HCT116 (cell line): ENCODE measurements at regions not wholly inside any gene's neighbourhood (a gene's known extent, or its start where the extent isn't known, plus 50 kb on each side); places are given as distances from the start of the nearest gene placed in this dataset.

Source experiments
- ATAC-seq: fragments of 200-7000 bp; cut with Tn5 transposase; 2 replicates; pipeline ENCODE4 v1.9.1; 2020; ENCODE audit warnings: mild to moderate bottlenecking, moderate library complexity
- BruUV-seq: library from RNA; stranded (reverse); fragments of 400-500 nt; replicated peaks from 2 replicates; lab custom pipeline; 2021; lab: Mats Ljungman, UMichigan
- CTCF ChIA-PET: fragments of 300-600 bp; sonication (Branson Sonifier 250); formaldehyde crosslinking; loops from one replicate; lab custom pipeline; 2021; ENCODE audit warnings: antibody characterized with exemption; lab: Charles Lee
- POLR2A ChIA-PET: fragments of 300-600, 350-600 bp; sonication (Branson Sonifier 250); formaldehyde crosslinking; loops from one replicate; lab custom pipeline; 2021; ENCODE audit warnings: antibody characterized with exemption; lab: Charles Lee
- RAD21 ChIA-PET, 2 experiments: fragments of 300-600 bp; sonication (Branson Sonifier 250); formaldehyde crosslinking; loops; one replicate each; lab custom pipeline; 2023; ENCODE audit warnings: low total read pairs in 2 of 2; ENCODE audit not compliant: uncharacterized antibody in 2 of 2, unreplicated experiment in 2 of 2, low non-redundant PET in 1 of 2; lab: Charles Lee
- DNase-seq: peaks from one replicate; pipeline ENCODE4 v3.0.0-alpha.2; 2010; ENCODE audit warnings: low read depth, low spot score
- H2AFZ ChIP-seq: fragments of 200-600 bp; shearing (Covaris generic), sonication (generic); 2 replicates; pipeline ENCODE4 v1.6.1; 2017; ENCODE audit warnings: low read depth, mixed run types, mixed read lengths, antibody characterized with exemption, low read length; ENCODE audit not compliant: poor library complexity, severe bottlenecking
- H3K27ac ChIP-seq: 2 replicates; pipeline ENCODE4 v1.5.1; 2012; ENCODE audit warnings: low read depth, low read length
- H3K27me3 ChIP-seq: fragments of 200-600 bp; sonication (generic); 2 replicates; pipeline ENCODE4 v1.6.1; 2016; ENCODE audit warnings: mixed run types, low read length, mixed read lengths; ENCODE audit not compliant: insufficient read depth
- H3K36me3 ChIP-seq, 2 experiments: fragments of 200-500 bp in 1 of 2; fragments of 200-600 bp in 1 of 2; sonication (Bioruptor generic) in 1 of 2; sonication (generic) in 1 of 2; 2 replicates each; pipeline versions ENCODE4 v1.5.1 to v1.6.1; 2014 to 2016; ENCODE audit warnings: low read length in 2 of 2, inconsistent platforms in 1 of 2, mixed read lengths in 1 of 2, mixed run types in 1 of 2; ENCODE audit not compliant: insufficient read depth in 2 of 2, control insufficient read depth in 1 of 2
- H3K4me1 ChIP-seq, 2 experiments: fragments of 200-600 bp in 1 of 2; sonication (generic) in 1 of 2; 2 replicates each; pipeline versions ENCODE4 v1.5.1 to v1.6.1; 2012 to 2017; ENCODE audit warnings: low read length in 2 of 2, inconsistent platforms in 1 of 2, mild to moderate bottlenecking in 1 of 2, mixed read lengths in 1 of 2, mixed run types in 1 of 2, moderate library complexity in 1 of 2; ENCODE audit not compliant: insufficient read depth in 2 of 2, control insufficient read depth in 1 of 2
- H3K4me2 ChIP-seq: fragments of 200-600 bp; sonication (generic); 2 replicates; pipeline ENCODE4 v1.6.1; 2017; ENCODE audit warnings: mixed run types, low read length, mixed read lengths
- H3K4me3 ChIP-seq, 2 experiments: fragments of 200-600 bp in 1 of 2; sonication (generic) in 1 of 2; replicated peaks in 1 of 2; 2 replicates each; pipeline ENCODE4 v1.5.1; 2011 to 2016; ENCODE audit warnings: low read length in 2 of 2, control low read depth in 1 of 2, low read depth in 1 of 2, mild to moderate bottlenecking in 1 of 2, mixed read lengths in 1 of 2, mixed run types in 1 of 2
- H3K79me2 ChIP-seq: fragments of 200-600 bp; sonication (generic); 2 replicates; pipeline ENCODE4 v1.6.1; 2017; ENCODE audit warnings: mild to moderate bottlenecking, mixed run types, low read length, moderate library complexity, mixed read lengths; ENCODE audit not compliant: insufficient read depth
- H3K9ac ChIP-seq: fragments of 200-600 bp; sonication (generic); 2 replicates; pipeline ENCODE4 v1.6.1; 2016; ENCODE audit warnings: low read length, mixed read lengths
- H3K9me2 ChIP-seq: fragments of 200-600 bp; sonication (generic), shearing (Covaris generic); 2 replicates; pipeline ENCODE4 v1.6.1; 2017; ENCODE audit warnings: mixed run types, mild to moderate bottlenecking, moderate library complexity; ENCODE audit not compliant: insufficient read depth
- H3K9me3 ChIP-seq, 2 experiments: fragments of 200-500 bp in 1 of 2; fragments of 200-600 bp in 1 of 2; sonication (Bioruptor generic) in 1 of 2; sonication (generic) in 1 of 2; 2 replicates each; pipeline ENCODE4 v1.6.1; 2014 to 2017; ENCODE audit warnings: low read length in 2 of 2, mixed read lengths in 2 of 2, inconsistent platforms in 1 of 2, low read depth in 1 of 2, mild to moderate bottlenecking in 1 of 2, mixed run types in 1 of 2, moderate library complexity in 1 of 2; ENCODE audit not compliant: control insufficient read depth in 1 of 2, insufficient read depth in 1 of 2
- H4K20me1 ChIP-seq: fragments of 200-600 bp; sonication (generic), shearing (Covaris generic); 2 replicates; pipeline ENCODE4 v1.6.1; 2017; ENCODE audit warnings: mixed run types, mild to moderate bottlenecking, moderate library complexity; ENCODE audit not compliant: insufficient read depth
- CBX3 ChIP-seq: IDR thresholded peaks from 2 replicates; pipeline ENCODE4 v1.6.1; 2012; ENCODE audit warnings: low read depth
- EGR1 ChIP-seq: IDR thresholded peaks from 2 replicates; pipeline ENCODE4 v1.6.1; 2012; ENCODE audit warnings: low read depth
- ELF1 ChIP-seq: IDR thresholded peaks from 2 replicates; pipeline ENCODE4 v1.6.1; 2012; ENCODE audit warnings: low read depth, borderline replicate concordance
- EZH2 ChIP-seq: fragments of 200-600 bp; sonication (generic); IDR thresholded peaks from 2 replicates; pipeline ENCODE4 v1.6.1; 2017; ENCODE audit warnings: antibody characterized with exemption, mixed run types
- FOSL1 ChIP-seq: IDR thresholded peaks from 2 replicates; pipeline ENCODE4 v1.6.1; 2012; ENCODE audit warnings: low read depth
- POLR2A ChIP-seq: IDR thresholded peaks from 2 replicates; pipeline ENCODE4 v1.7.0; 2011; ENCODE audit warnings: borderline replicate concordance; ENCODE audit not compliant: insufficient read depth, insufficient read length; ENCODE audit errors: extremely low read depth
- POLR2AphosphoS5 ChIP-seq: IDR thresholded peaks from 2 replicates; pipeline ENCODE4 v1.6.1; 2011; ENCODE audit warnings: mild to moderate bottlenecking, low read depth, low read length, moderate library complexity
- RAD21 ChIP-seq: IDR thresholded peaks from 2 replicates; pipeline ENCODE4 v1.6.1; 2012; ENCODE audit warnings: low read depth, mild to moderate bottlenecking
- SP1 ChIP-seq: IDR thresholded peaks from 2 replicates; pipeline ENCODE4 v1.6.1; 2012; ENCODE audit warnings: low read depth
- TCF7L2 ChIP-seq: IDR thresholded peaks from 2 replicates; pipeline ENCODE4 v1.7.0; 2011; ENCODE audit warnings: borderline replicate concordance, inconsistent platforms; ENCODE audit not compliant: insufficient read depth, insufficient read length; ENCODE audit errors: extremely low read depth
- ZNF274 ChIP-seq: fragments of 200-500 bp; sonication (Bioruptor generic); IDR thresholded peaks from 2 replicates; pipeline ENCODE4 v1.6.1; 2014; ENCODE audit warnings: mild to moderate bottlenecking, low read depth, low read length, inconsistent platforms
- intact Hi-C: fragments of 100-400 bp; cut with micrococcal nuclease; formaldehyde crosslinking; loops from 2 replicates; pipeline ENCODE4 v1.10.0; 2022
- TF ChIP-seq, protein P1 (sequence below): IDR thresholded peaks from 2 replicates; pipeline ENCODE4 v1.6.1; 2011; ENCODE audit warnings: mild to moderate bottlenecking, low read length, moderate library complexity; ENCODE audit not compliant: insufficient replicate concordance; ENCODE audit errors: extremely low read depth

DNA sequence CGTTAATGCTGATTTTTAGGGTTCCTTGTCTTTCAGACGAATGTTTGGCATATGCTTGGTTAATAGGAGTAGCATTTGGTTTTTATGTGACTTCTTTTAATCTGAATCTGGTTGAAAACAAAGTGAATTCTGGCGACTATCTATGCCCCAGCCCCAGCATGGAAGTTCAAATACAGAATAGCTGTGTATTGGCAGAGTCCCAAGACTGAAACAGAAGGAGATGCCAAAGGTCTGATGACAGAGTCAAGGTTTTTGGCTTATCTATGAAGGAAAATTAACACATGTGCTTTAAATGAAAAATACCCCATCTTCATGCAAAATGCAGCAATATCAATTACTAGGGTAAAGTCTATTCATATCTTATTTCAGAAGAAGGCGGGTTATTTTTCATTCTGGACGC, 734.8 kb upstream of the NXPH2 start:
- H3K27me3 ChIP-seq = no peaks in the 10 kb centered on the region
- no peak overlapping the region for H2AFZ ChIP-seq
- H3K27ac ChIP-seq = no peak overlapping the region
- no peaks in the 10 kb centered on the region for H3K9me3 ChIP-seq
- H3K9me2 ChIP-seq = no peaks in the 10 kb centered on the region
- DNase-seq (no peak), ATAC-seq (no peak)
- ChIA-PET CTCF (interaction anchor here (1.0 kb wide), 1 partner anchor 37 kb away, joined by 3 read pairs; no protein-coding TSS in a partner anchor), RAD21 (no interaction called here), POLR2A (no interaction called here)
- no peaks in the 10 kb centered on the region for H3K36me3 ChIP-seq
- H3K4me1 ChIP-seq = no peaks in the 10 kb centered on the region
- no peak for TF ChIP-seq TCF7L2
- no peak for TF ChIP-seq RAD21
- no peak for TF ChIP-seq EZH2
- no peak for TF ChIP-seq SP1
- TF ChIP-seq CBX3 = no peak
- TF ChIP-seq FOSL1 = no peak
- TF ChIP-seq POLR2A = no peak
- TF ChIP-seq POLR2AphosphoS5 = no peak
- TF ChIP-seq, protein P1, sequence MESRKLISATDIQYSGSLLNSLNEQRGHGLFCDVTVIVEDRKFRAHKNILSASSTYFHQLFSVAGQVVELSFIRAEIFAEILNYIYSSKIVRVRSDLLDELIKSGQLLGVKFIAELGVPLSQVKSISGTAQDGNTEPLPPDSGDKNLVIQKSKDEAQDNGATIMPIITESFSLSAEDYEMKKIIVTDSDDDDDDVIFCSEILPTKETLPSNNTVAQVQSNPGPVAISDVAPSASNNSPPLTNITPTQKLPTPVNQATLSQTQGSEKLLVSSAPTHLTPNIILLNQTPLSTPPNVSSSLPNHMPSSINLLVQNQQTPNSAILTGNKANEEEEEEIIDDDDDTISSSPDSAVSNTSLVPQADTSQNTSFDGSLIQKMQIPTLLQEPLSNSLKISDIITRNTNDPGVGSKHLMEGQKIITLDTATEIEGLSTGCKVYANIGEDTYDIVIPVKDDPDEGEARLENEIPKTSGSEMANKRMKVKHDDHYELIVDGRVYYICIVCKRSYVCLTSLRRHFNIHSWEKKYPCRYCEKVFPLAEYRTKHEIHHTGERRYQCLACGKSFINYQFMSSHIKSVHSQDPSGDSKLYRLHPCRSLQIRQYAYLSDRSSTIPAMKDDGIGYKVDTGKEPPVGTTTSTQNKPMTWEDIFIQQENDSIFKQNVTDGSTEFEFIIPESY = no peak
- no peak for TF ChIP-seq EGR1
- no peak for TF ChIP-seq ELF1
- TF ChIP-seq ZNF274 = no peak
- BruUV-seq = no TSS peak
- no peak overlapping the region for H3K4me3 ChIP-seq
- no peak overlapping the region for H3K9ac ChIP-seq
- no peaks in the 10 kb centered on the region for H4K20me1 ChIP-seq
- H3K4me2 ChIP-seq = no peak overlapping the region
- intact Hi-C loops = no loop called here
- H3K79me2 ChIP-seq = no peaks in the 10 kb centered on the region
